Skeletal muscle cell (primary cell): ENCODE measurements at regions not wholly inside any gene's neighbourhood (a gene's known extent, or its start where the extent isn't known, plus 50 kb on each side); places are given as distances from the start of the nearest gene placed in this dataset.
A peak's percentile ranks its signal among the peaks of the same experiment; 100 is the strongest.
"Not testable (repeated sequence)": the region's sequence is repeated elsewhere in the genome, so short reads cannot be mapped to it uniquely, and the experiment has no call there.

Source experiments
- DNase-seq: peaks from one replicate; pipeline ENCODE4 v3.0.0-alpha.2; 2010; ENCODE audit warnings: low read depth
- H3K4me3 ChIP-seq: 2 replicates; pipeline ENCODE4 v1.5.1; 2011; ENCODE audit warnings: low read depth, mild to moderate bottlenecking, control low read depth, low read length, moderate library complexity

DNA sequence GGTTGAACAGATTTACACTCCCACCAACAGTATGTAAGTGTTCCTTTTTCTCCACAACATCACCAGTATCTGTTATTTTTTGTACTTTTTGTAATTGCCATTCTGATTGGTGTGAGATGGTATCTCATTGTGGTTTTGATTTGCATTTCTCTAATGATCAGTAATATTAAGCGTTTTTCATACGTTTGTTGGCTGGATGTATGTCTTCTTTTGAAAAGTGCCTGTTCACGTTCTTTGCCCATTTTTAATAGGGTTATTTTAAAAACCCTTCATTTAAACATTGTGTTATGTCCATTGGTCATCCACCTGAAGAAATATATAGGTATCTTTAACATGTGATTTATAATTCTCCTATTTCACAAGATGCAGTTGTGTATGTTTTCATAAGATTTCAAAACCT lies 291.3 kb downstream of the SEMA3D start:
- no peak for DNase-seq
- H3K4me3 ChIP-seq = no peak overlapping the region

DNA sequence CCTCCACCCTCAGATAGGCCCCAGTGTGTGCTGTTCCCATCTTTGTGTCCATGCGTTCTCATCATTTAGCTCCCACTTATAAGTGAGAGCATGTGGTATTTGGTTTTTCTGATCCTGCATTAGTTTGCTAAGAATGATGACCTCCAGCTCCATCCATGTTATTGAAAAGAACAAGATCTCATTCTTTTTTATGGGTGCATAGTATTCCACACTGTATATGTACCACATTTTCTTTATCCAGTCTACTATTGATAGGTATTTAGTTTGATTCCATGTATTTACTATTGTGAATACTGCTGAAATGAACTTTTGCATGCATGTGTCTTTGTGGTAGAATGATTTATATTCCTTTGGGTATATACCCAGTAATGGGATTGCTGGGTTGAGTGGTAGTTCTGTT lies 303.3 kb downstream of the SEMA3D start:
- not testable (repeated sequence) for DNase-seq, H3K4me3 ChIP-seq

DNA sequence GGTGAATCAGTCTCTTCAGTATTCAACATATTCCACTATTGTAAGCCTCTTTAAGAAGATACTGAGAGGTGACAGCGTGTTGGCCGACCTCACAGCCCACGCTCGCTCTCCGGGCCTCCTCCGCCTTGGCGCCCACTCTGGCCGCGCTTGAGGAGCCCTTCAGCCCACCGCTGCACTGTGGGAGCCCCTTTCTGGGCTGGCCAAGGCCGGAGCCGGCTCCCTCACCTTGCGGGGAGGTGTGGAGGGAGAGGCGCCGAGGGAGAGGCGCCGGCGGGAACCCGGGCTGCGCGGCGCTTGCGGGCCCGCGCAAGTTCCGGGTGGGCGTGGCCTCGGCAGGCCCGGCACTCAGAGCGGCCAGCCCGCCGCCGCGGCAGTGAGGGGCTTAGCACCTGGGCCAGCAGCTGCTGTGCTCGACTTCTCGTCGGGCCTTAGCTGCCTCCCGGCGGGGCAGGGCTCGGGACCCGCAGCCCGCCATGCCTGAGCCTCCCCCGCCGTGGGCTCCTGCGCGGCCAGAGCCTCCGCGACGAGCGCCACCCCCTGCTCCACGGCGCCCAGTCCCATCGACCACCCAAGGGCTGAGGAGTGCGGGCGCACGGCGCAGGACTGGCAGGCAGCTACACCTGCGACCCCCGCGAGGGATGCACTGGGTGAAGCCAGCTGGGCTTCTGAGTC lies 306.4 kb downstream of the SEMA3D start:
- not testable (repeated sequence) for H3K4me3 ChIP-seq, DNase-seq

- no peak for DNase-seq
- H3K4me3 ChIP-seq = no peak overlapping the region
Observed at GRCh38 chr7:84879570-84880325, 307.1 kb downstream of the SEMA3D start.

DNA sequence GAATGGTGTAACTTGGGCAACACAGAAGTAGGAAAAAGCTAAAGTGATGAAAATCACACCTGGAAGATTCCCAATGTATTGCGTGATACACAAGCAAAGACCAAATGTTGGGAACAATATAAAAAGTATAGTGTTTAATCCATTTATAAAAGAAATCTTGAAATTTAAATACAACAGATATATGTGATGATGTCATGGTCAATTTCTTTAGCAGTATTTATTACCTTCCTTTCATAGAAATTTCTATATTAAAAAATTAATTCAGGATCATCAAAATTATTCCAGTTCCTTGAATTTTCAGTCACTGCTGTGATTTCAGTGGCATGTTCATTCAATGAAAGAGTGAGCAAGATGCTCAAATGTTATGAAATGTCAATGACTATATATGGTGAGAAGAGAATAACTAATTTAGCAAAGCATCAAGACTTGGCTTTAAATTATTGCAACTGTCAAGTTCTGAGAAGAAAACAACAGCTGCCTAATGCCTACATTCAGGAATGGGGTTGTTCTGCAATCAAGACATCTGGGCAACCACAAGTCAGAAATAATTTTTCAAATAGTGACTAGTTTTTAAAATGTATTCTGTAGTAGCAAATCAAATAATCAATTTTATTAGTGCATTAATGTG lies 308.8 kb downstream of the SEMA3D start:
- no peak overlapping the region for H3K4me3 ChIP-seq
- no peak for DNase-seq

GRCh38 chr7:84876061-84876821 lies 310.6 kb downstream of the SEMA3D start:
- H3K4me3 ChIP-seq = no peak overlapping the region
- no peak for DNase-seq

GRCh38 chr7:84865560-84865959 lies 321.3 kb downstream of the SEMA3D start:
- H3K4me3 ChIP-seq = no peak overlapping the region
- no peak for DNase-seq

- H3K4me3 ChIP-seq = no peak overlapping the region
- no peak for DNase-seq
Observed at GRCh38 chr7:84857336-84857735, 329.5 kb downstream of the SEMA3D start.

DNA sequence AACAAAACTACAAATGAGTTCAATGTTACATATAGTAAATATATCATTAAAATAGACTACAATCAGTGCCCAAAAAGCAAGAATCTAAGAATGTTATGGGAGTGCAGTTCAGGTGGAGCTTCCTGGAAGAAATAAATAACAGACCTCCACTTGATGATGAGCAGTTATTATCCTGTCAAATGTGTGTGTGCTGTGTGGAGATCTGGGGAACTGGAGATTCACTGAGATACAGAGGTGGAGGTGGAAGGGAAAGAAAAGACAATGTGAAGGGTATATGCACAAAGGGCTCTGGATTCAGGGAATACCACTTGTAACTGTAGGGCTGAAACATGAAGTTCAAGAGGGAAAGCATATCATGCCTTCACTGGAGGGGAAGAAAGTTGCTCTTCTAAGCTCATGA lies 331.1 kb downstream of the SEMA3D start:
- no peak for DNase-seq
- H3K4me3 ChIP-seq = no peak overlapping the region

DNA sequence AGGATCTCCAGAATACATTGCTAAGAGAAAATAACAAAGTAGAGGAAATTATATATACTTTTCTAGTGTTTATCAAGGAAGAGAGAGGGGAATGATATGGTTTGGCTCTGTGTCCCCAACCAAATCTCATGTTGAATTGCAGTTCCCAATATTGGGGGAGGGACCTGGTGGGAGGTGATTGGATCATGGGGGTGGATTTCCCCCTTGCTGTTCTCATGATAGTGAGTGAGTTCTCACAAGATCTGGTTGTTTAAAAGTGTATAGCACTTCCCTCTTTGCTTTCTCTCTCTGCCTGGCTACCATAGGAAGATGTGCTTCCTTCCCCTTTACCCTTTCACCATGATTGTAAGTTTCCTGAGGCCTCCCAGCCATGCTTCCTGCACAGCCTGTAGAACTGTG lies 337.9 kb downstream of the SEMA3D start:
- not testable (repeated sequence) for DNase-seq, H3K4me3 ChIP-seq

DNA sequence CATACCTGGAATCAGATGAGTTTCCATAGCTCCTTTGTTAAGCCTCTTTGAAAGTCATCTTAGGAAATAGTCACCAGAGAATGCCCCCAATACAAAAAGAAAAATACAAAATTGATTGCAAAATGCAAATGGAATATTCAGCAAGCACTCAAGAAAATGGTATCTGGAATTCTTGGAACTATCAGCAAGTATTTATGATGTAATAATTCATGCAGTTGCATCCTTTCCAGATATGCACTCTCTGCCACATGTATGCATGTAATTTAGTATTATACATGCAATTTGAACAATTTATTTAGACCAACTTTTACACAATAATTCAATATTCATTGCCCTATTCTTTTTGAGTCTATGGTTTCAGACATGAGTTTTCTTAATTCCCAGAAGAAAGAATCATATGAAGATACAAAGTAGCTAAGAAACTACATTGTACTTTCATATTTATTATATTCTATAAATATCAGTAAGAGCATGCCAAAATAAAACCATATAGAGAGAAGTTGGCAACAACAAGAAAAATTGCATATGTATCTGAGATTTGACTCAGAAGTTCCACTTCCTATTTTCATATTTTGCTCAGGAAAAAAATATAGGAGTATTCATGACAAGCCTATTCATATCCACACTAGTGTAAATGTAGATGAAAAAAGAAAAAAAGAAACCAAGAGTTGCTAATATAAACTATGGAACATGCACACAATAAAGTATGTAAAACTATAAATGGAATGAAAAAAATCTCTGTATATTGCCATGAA lies 338.5 kb downstream of the SEMA3D start:
- no peak for DNase-seq

DNA sequence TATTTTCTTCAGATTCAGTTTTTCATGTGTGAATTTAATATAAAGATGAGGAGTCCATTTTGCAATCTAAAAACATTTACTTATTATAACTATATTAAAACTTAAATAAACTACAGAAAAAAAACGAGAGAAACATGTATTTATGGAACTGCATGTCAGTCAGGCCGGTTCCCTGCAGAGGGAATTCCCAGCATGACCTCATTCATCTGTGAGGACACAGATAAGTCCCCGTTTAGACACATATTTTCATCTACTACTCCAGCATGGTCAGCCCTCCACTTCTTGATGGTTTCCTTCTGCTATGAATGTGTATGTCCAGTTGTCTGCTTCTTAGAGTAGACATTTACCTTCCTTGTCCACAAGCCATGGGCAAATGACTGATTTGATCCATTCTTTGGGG lies 339.1 kb downstream of the SEMA3D start:
- DNase-seq = no peak
- no peak overlapping the region for H3K4me3 ChIP-seq

More for the DNA sequence above, 338.5 kb downstream of the SEMA3D start:
- no peak overlapping the region for H3K4me3 ChIP-seq

DNA sequence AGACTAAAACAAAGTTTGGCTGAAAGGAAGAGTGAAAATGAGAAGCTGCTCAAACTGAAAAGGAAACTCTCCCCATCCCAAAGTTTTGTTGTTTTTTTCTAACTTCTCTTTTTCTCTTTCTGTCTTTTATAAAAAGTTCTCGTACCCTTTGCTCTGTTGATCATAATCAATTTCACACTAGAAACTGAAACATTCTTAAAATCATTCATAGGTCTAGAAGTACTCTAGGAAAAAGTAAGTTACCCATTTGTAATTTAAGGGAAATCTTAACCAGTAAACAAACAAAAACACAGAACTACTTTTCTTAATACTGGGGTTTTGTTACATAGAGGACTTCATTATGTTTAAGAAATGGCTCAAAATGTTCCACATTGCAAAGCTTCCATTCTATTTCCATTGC lies 339.8 kb downstream of the SEMA3D start:
- DNase-seq = no peak
- H3K4me3 ChIP-seq = no peak overlapping the region

GRCh38 chr7:84845971-84846370 lies 340.9 kb downstream of the SEMA3D start:
- H3K4me3 ChIP-seq = no peak overlapping the region
- DNase-seq = no peak

- no peak for DNase-seq
- no peak overlapping the region for H3K4me3 ChIP-seq
Observed at GRCh38 chr7:84844771-84845170, 342.1 kb downstream of the SEMA3D start.

DNA sequence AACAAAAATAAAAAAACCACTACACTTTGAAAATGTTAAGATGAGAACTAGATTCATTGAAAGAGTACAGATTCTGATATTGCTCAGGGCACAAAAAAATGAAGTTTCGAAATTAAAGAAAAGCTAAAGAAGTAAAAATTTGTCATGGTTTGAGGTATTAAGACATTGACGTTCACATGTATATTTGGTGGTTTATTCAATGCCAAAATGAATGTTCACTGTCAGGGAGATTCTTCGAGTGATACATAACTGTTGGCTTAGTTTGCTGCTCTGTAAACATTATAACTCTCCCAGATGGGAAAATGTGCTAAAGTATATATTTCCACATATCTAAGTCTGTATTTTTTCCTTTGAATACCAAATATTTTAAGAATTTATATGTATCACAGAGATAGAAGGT lies 345.0 kb downstream of the SEMA3D start:
- DNase-seq = peak; percentile 37
- H3K4me3 ChIP-seq = no peak overlapping the region

- H3K4me3 ChIP-seq = no peak overlapping the region
- DNase-seq = no peak
Observed at GRCh38 chr7:84838857-84839256, 348.0 kb downstream of the SEMA3D start.

- DNase-seq = peak; percentile 22
Observed at GRCh38 chr7:84837405-84837804, 349.5 kb downstream of the SEMA3D start.

GRCh38 chr7:84829719-84830118 lies 357.1 kb downstream of the SEMA3D start:
- DNase-seq = no peak
- H3K4me3 ChIP-seq = no peak overlapping the region

More at GRCh38 chr7:84837405-84837804, 349.5 kb downstream of the SEMA3D start:
- H3K4me3 ChIP-seq = no peak overlapping the region
